Calu3 (cell line): ENCODE measurements at regions not wholly inside any gene's neighbourhood (a gene's known extent, or its start where the extent isn't known, plus 50 kb on each side); places are given as distances from the start of the nearest gene placed in this dataset.

Experiments used
- BruUV-seq: library from RNA; stranded (reverse); fragments of 400-500 nt; replicated peaks from 2 replicates; lab custom pipeline; 2021; lab: Mats Ljungman, UMichigan
- CTCF ChIA-PET: fragments of 300-600 bp; sonication (Branson Sonifier 250); formaldehyde crosslinking; loops from one replicate; lab custom pipeline; 2022; ENCODE audit warnings: antibody characterized with exemption; lab: Charles Lee
- DNase-seq: peaks from one replicate; pipeline ENCODE4 v3.0.0; 2022
- H3K27ac Mint-ChIP-seq: one replicate; pipeline ENCODE4 v1.8.0; 2022; ENCODE audit warnings: mixed read lengths; ENCODE audit not compliant: unreplicated experiment
- H3K27me3 Mint-ChIP-seq: one replicate; pipeline ENCODE4 v1.8.0; 2022; ENCODE audit warnings: mixed read lengths; ENCODE audit not compliant: unreplicated experiment
- H3K36me3 Mint-ChIP-seq: one replicate; pipeline ENCODE4 v1.8.0; 2022; ENCODE audit warnings: mild to moderate bottlenecking, moderate library complexity, mixed read lengths; ENCODE audit not compliant: insufficient read depth, unreplicated experiment
- H3K4me1 Mint-ChIP-seq: one replicate; pipeline ENCODE4 v1.8.0; 2022; ENCODE audit warnings: mild to moderate bottlenecking, low read depth, mixed read lengths; ENCODE audit not compliant: unreplicated experiment
- H3K4me3 Mint-ChIP-seq: one replicate; pipeline ENCODE4 v1.8.0; 2022; ENCODE audit warnings: mild to moderate bottlenecking, low read depth, moderate library complexity, mixed read lengths; ENCODE audit not compliant: unreplicated experiment
- H3K9me3 Mint-ChIP-seq: one replicate; pipeline ENCODE4 v1.8.0; 2022; ENCODE audit warnings: low read depth, mixed read lengths; ENCODE audit not compliant: unreplicated experiment
- intact Hi-C: fragments of 100-400 bp; cut with micrococcal nuclease; formaldehyde crosslinking; loops from one replicate; pipeline ENCODE4 v1.10.0; 2022; ENCODE audit not compliant: unreplicated experiment
- TF ChIP-seq, protein P1 (sequence below): fragments of 200-600 bp; IDR thresholded peaks from one replicate; pipeline ENCODE4 v1.8.0; 2022; ENCODE audit warnings: antibody characterized with exemption; ENCODE audit not compliant: unreplicated experiment

DNA sequence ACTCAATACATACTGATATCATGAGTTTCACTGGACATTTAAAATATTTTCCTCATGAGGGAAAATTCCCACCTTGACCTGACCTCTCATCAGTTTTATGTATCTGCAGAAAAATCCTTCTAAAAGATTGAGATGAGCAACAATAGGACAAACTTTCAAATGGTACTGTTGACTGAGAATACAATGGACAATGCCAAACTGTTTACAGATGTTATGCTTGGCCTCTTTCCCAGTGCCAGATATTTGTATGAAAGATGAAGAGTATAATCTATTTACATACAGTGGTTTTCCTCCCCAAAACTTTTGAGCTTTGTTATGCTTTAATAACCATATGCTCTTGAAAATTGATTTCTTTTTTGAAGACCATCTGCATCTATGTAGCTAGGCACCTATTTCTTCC, 245.1 kb upstream of the RSPO3 start:
- Mint-ChIP-seq H3K4me3 (no peak overlapping the region), H3K27me3 (no peaks in the 10 kb centered on the region)
- no TSS peak for BruUV-seq

DNA sequence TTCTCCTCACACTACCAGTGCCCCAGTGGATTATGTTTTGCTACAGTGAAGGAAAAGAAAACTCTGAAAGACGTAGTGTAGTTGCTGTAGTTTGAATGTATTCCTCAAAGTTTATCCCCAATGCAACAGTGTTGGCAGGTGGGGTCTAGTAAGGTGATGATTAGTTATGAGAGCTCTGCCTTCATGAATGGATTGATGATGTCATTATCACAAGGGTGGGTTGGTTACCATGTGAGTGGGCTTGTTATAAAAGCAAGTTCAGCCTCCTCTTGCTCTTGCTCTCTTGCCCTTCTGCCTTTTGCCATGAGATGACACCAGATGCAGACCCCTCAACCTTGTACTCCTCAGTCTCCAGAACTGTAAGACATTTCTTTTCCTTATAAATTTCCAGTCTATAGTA, 244.7 kb upstream of the RSPO3 start:
- Mint-ChIP-seq H3K27ac (no peak overlapping the region), H3K36me3 (no peaks in the 10 kb centered on the region), H3K9me3 (no peaks in the 10 kb centered on the region), H3K4me1 (no peaks in the 10 kb centered on the region), H3K4me3 (no peak overlapping the region), H3K27me3 (no peaks in the 10 kb centered on the region)
- no peak for DNase-seq
- CTCF ChIA-PET: no interaction called here
- intact Hi-C loops: no loop called here
- BruUV-seq: no TSS peak
- TF ChIP-seq, protein P1, sequence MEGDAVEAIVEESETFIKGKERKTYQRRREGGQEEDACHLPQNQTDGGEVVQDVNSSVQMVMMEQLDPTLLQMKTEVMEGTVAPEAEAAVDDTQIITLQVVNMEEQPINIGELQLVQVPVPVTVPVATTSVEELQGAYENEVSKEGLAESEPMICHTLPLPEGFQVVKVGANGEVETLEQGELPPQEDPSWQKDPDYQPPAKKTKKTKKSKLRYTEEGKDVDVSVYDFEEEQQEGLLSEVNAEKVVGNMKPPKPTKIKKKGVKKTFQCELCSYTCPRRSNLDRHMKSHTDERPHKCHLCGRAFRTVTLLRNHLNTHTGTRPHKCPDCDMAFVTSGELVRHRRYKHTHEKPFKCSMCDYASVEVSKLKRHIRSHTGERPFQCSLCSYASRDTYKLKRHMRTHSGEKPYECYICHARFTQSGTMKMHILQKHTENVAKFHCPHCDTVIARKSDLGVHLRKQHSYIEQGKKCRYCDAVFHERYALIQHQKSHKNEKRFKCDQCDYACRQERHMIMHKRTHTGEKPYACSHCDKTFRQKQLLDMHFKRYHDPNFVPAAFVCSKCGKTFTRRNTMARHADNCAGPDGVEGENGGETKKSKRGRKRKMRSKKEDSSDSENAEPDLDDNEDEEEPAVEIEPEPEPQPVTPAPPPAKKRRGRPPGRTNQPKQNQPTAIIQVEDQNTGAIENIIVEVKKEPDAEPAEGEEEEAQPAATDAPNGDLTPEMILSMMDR: no peak

More for the DNA sequence above, 245.1 kb upstream of the RSPO3 start:
- Mint-ChIP-seq H3K9me3 (no peaks in the 10 kb centered on the region), H3K27ac (no peak overlapping the region), H3K36me3 (no peaks in the 10 kb centered on the region), H3K4me1 (no peaks in the 10 kb centered on the region)
- no peak for DNase-seq
- CTCF ChIA-PET: no interaction called here
- TF ChIP-seq, protein P1: no peak
- intact Hi-C loops: no loop called here

DNA sequence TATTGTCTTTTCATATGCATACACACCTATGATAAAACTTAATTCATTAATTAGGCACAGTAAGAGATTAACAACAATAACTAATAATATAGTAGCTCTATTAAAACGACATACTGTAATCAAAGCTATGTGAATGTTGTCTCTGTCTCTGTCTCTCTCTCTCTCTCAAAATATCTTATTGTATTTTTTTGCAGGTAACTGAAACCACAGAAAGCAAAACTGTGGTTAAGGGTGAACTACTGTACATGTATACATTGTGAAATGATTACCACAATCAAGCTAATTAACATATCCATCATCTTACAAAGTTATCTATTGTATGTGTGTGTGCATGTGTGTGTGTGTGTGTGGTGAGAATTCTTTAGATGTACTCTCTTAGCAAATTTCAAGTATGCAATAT, 242.0 kb upstream of the RSPO3 start:
- no peak for DNase-seq
- CTCF ChIA-PET: no interaction called here
- no peaks in the 10 kb centered on the region for H3K27me3 Mint-ChIP-seq
- no peaks in the 10 kb centered on the region for H3K36me3 Mint-ChIP-seq
- no peaks in the 10 kb centered on the region for H3K4me1 Mint-ChIP-seq
- H3K9me3 Mint-ChIP-seq: no peaks in the 10 kb centered on the region
- no peak overlapping the region for H3K27ac Mint-ChIP-seq
- no TSS peak for BruUV-seq
- TF ChIP-seq, protein P1: no peak
- intact Hi-C loops: no loop called here
- H3K4me3 Mint-ChIP-seq: no peak overlapping the region

DNA sequence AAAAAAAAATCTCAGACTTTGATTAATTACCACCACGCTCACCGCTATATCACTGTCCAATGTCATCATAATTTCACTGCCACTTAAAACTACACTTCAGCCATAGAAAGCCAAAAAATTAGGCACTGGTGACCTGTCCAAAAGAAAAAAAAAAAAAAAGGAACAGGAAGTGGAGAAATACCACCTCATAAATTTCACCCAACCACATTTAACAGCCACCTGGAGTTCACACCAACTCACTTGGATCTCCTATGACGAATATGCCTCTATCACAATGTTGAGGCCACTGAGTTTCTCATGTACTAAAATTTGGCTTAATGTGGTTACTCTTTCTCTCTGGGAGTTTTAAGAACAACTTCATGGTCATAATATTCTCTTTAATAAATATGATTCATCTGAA, 237.5 kb upstream of the RSPO3 start:
- no peak overlapping the region for H3K27ac Mint-ChIP-seq
- no peaks in the 10 kb centered on the region for H3K4me1 Mint-ChIP-seq
- intact Hi-C loops: no loop called here
- H3K27me3 Mint-ChIP-seq: no peaks in the 10 kb centered on the region
- no peak overlapping the region for H3K4me3 Mint-ChIP-seq
- CTCF ChIA-PET: no interaction called here
- TF ChIP-seq, protein P1: no peak
- no TSS peak for BruUV-seq
- H3K9me3 Mint-ChIP-seq: no peaks in the 10 kb centered on the region
- H3K36me3 Mint-ChIP-seq: no peaks in the 10 kb centered on the region
- no peak for DNase-seq

DNA sequence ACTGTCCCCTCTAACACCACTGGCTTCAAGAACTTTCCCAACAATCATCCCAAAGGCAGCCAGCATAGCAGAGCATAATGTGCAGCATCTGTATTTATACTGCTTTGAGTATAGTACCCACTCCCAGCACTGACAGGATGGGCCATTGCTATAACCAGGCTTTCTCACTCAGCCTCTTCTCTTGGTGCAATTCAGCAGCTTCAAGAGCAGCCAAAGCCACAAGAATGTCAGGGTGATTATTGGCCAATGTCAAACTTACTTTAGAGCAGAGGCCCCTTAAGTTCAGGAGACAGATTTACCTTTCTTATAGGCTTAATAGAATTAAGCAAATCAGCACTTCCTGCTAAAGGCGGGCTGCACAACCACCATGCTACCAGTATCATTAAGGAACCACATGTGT, 232.4 kb upstream of the RSPO3 start:
- no peaks in the 10 kb centered on the region for H3K36me3 Mint-ChIP-seq
- H3K27me3 Mint-ChIP-seq: no peaks in the 10 kb centered on the region
- no peaks in the 10 kb centered on the region for H3K9me3 Mint-ChIP-seq
- intact Hi-C loops: no loop called here
- H3K4me1 Mint-ChIP-seq: no peaks in the 10 kb centered on the region
- CTCF ChIA-PET: no interaction called here
- BruUV-seq: no TSS peak
- H3K4me3 Mint-ChIP-seq: no peak overlapping the region
- TF ChIP-seq, protein P1: no peak
- H3K27ac Mint-ChIP-seq: no peak overlapping the region
- DNase-seq: no peak
